ENCODE measurements at regions not wholly inside any gene's neighbourhood (a gene's known extent, or its start where the extent isn't known, plus 50 kb on each side); places are given as distances from the start of the nearest gene placed in this dataset.

- ChIA-PET POLR2A (no interaction called here), CTCF (no interaction called here)
- DNase-seq (ENCODE audit: low read depth, low spot score) (no peak), FAIRE-seq (no peak)
- Histone ChIP-seq H3K9me3 (replicated peaks; ENCODE audit: control insufficient read depth, insufficient read depth, low read length) (no peaks in the 10 kb centered on the region), H3K27me3 (ENCODE audit: control insufficient read depth in 2 of 2, insufficient read depth in 2 of 2, low read length in 2 of 2) (peaks cover 0 to 3% of the 10 kb centered on the region in 2 experiments), H3K4me2 (ENCODE audit: insufficient read depth, low read length) (no peak overlapping the region), H3K4me3 (replicated peaks in 1 of 3; ENCODE audit: insufficient read depth in 1 of 3, low read depth in 1 of 3, low read length in 3 of 3) (no peak overlapping the region), H4K20me1 (replicated peaks; ENCODE audit: control insufficient read depth, extremely low read depth, insufficient read depth, low read length) (no peaks in the 10 kb centered on the region), H3K27ac (ENCODE audit: insufficient read depth, low read depth, low read length) (no peak overlapping the region), H3K36me3 (ENCODE audit: control insufficient read depth in 2 of 2, extremely low read depth in 1 of 2, insufficient read depth in 2 of 2, low read length in 2 of 2) (no peaks in the 10 kb centered on the region), H3K9ac (replicated peaks; ENCODE audit: extremely low read depth, insufficient read depth, low read length) (no peak overlapping the region), H3K9me1 (replicated peaks; ENCODE audit: control insufficient read depth, extremely low read depth, insufficient read depth, low read length) (no peaks in the 10 kb centered on the region), H3K79me2 (ENCODE audit: control insufficient read depth, insufficient read depth, low read length) (no peaks in the 10 kb centered on the region), H3K4me1 (ENCODE audit: control insufficient read depth, extremely low read depth, insufficient read depth, low read length) (peaks cover 3% of the 10 kb centered on the region), H2AFZ (ENCODE audit: low read depth, low read length) (no peak overlapping the region)
- TF ChIP-seq FOS (IDR thresholded peaks at IDR 0.05; ENCODE audit: borderline replicate concordance, insufficient read depth, low read length) = no peak
- no peak for TF ChIP-seq CTCF (IDR thresholded peaks at IDR 0.05; ENCODE audit: extremely low read depth in 1 of 2, insufficient read depth in 1 of 2, low read depth in 1 of 2, low read length in 2 of 2)
- TF ChIP-seq POLR2AphosphoS5 (IDR thresholded peaks at IDR 0.05; ENCODE audit: insufficient read depth, low read depth, low read length) = no peak
- no peak for TF ChIP-seq POLR2A (IDR thresholded peaks at IDR 0.05; ENCODE audit: low read depth, low read length)
- no peak for TF ChIP-seq MAX (IDR thresholded peaks at IDR 0.05; ENCODE audit: insufficient read depth, insufficient read length)
- TF ChIP-seq EZH2 (IDR thresholded peaks at IDR 0.05; ENCODE audit: borderline replicate concordance, low read depth, low read length, severe bottlenecking) = no peak
- TF ChIP-seq JUN (IDR thresholded peaks at IDR 0.05; ENCODE audit: borderline replicate concordance, insufficient read depth, insufficient read length, low read depth) = no peak
- no peak for TF ChIP-seq MYC (IDR thresholded peaks at IDR 0.05; ENCODE audit: low read depth, low read length)
- no peak for TF ChIP-seq GATA2 (IDR thresholded peaks at IDR 0.05; ENCODE audit: insufficient read depth, insufficient read length, low read depth, low read length)
- intact Hi-C loops (cut with micrococcal nuclease) (no loop called here), dilution Hi-C loops (cut with MboI; ENCODE audit: extremely low pct_ligation_motif_present, low sequenced_read_pairs) (no loop called here)
- BruUV-seq (replicated peaks) = no TSS peak
Measured at GRCh38 chr3:72120039-72120438, 335.1 kb upstream of the PROK2 start.

Measured in endothelial cell of umbilical vein (primary cell).